GM12878 (cell line): ENCODE measurements at regions not wholly inside any gene's neighbourhood (a gene's known extent, or its start where the extent isn't known, plus 50 kb on each side); places are given as distances from the start of the nearest gene placed in this dataset.

Experiments used
- ATAC-seq: fragments of 200-7000 bp; cut with Tn5 transposase; 3 replicates; pipeline ENCODE4 v1.9.1; 2020; ENCODE audit warnings: mild to moderate bottlenecking, moderate library complexity
- BruUV-seq: library from RNA; stranded (reverse); fragments of 400-500 nt; replicated peaks from 2 replicates; lab custom pipeline; 2021; lab: Mats Ljungman, UMichigan
- CTCF ChIA-PET: fragments of 300-600 bp; sonication (Branson Sonifier 250); formaldehyde crosslinking; extraction: SDS; loops from one replicate; lab custom pipeline; 2021; ENCODE audit warnings: inconsistent platforms; lab: Yijun Ruan, JAX
- POLR2A ChIA-PET: fragments of 350-600 bp; formaldehyde crosslinking; extraction: SDS; loops from one replicate; lab custom pipeline; 2021; ENCODE audit warnings: inconsistent platforms; lab: Charles Lee
- RAD21 ChIA-PET: fragments of 300-600 bp; sonication (Branson Sonifier 250); formaldehyde crosslinking; loops from one replicate; lab custom pipeline; 2023; ENCODE audit warnings: antibody characterized with exemption; ENCODE audit not compliant: unreplicated experiment; lab: Charles Lee
- SMC1A ChIA-PET: fragments of 300-600 bp; sonication (Branson Sonifier 250); formaldehyde crosslinking; loops from one replicate; lab custom pipeline; 2023; ENCODE audit not compliant: unreplicated experiment, uncharacterized antibody; lab: Charles Lee
- DNase-seq: peaks from one replicate; pipeline ENCODE4 v3.0.0-alpha.2; 2011; ENCODE audit warnings: low read depth, low spot score
- FAIRE-seq: peaks from 3 replicates; lab custom pipeline; 2011; peaks lifted over from hg19 to GRCh38; lab: Jason Lieb, UNC
- H2AFZ ChIP-seq: 2 replicates; pipeline ENCODE4 v1.6.0; 2011; ENCODE audit warnings: low read depth, low read length, control low read depth; ENCODE audit not compliant: control insufficient read depth
- H3K27ac ChIP-seq: 2 replicates; pipeline ENCODE4 v1.5.1; 2011; ENCODE audit warnings: control low read depth; ENCODE audit not compliant: control insufficient read depth, insufficient read depth
- H3K27me3 ChIP-seq, 2 experiments: replicated peaks in 1 of 2; 2 replicates each; pipeline versions ENCODE4 v1.6.0 to v1.6.1; 2011; ENCODE audit warnings: low read length in 1 of 2; ENCODE audit not compliant: control insufficient read depth in 2 of 2, insufficient read depth in 2 of 2
- H3K36me3 ChIP-seq, 2 experiments: 2 replicates each; pipeline ENCODE4 v1.5.1; 2011; ENCODE audit warnings: low read length in 1 of 2; ENCODE audit not compliant: control insufficient read depth in 2 of 2, insufficient read depth in 2 of 2
- H3K4me1 ChIP-seq: 2 replicates; pipeline ENCODE4 v1.6.1; 2011; ENCODE audit warnings: mild to moderate bottlenecking, low read length, moderate library complexity, mixed read lengths; ENCODE audit not compliant: control insufficient read depth, insufficient read depth
- H3K4me2 ChIP-seq: 2 replicates; pipeline ENCODE4 v1.6.0; 2011; ENCODE audit warnings: control low read depth; ENCODE audit not compliant: control insufficient read depth, insufficient read depth
- H3K4me3 ChIP-seq: fragments of 200-600 bp; sonication (generic); 2 replicates; pipeline ENCODE4 v1.5.1; 2016
- H3K79me2 ChIP-seq: 2 replicates; pipeline ENCODE4 v1.6.0; 2011; ENCODE audit warnings: low read length; ENCODE audit not compliant: control insufficient read depth, insufficient read depth
- H3K9ac ChIP-seq: 2 replicates; pipeline ENCODE4 v1.8.0; 2011; ENCODE audit warnings: low read length, control low read depth, mixed read lengths; ENCODE audit not compliant: control insufficient read depth, insufficient read depth
- H3K9me3 ChIP-seq: replicated peaks from 3 replicates; pipeline ENCODE4 v1.5.1; 2011; ENCODE audit warnings: mild to moderate bottlenecking, low read length; ENCODE audit not compliant: control insufficient read depth, insufficient read depth
- H4K20me1 ChIP-seq: 2 replicates; pipeline ENCODE4 v1.6.0; 2011; ENCODE audit not compliant: control insufficient read depth, insufficient read depth
- CBX3 ChIP-seq: fragments of 200-600 bp; sonication (generic); IDR thresholded peaks from 2 replicates; pipeline ENCODE4 v1.6.1; 2016; ENCODE audit warnings: low read depth, borderline replicate concordance
- CEBPB ChIP-seq, 2 experiments: fragments of 150-350 bp in 1 of 2; IDR thresholded peaks; 2 replicates each; pipeline ENCODE4 v1.6.1; 2012 to 2014; ENCODE audit warnings: low read depth in 2 of 2, low read length in 2 of 2, borderline replicate concordance in 1 of 2, inconsistent platforms in 1 of 2
- EGR1 ChIP-seq, 2 experiments: IDR thresholded peaks; 1 replicate in 1 of 2; 2 replicates in 1 of 2; pipeline ENCODE4 v1.6.1; 2011 to 2012; ENCODE audit warnings: low read depth in 2 of 2, low read length in 2 of 2, borderline replicate concordance in 1 of 2, mild to moderate bottlenecking in 1 of 2, moderate library complexity in 1 of 2
- HCFC1 ChIP-seq: fragments of 150-350 bp; IDR thresholded peaks from 2 replicates; pipeline ENCODE4 v1.6.1; 2014; ENCODE audit warnings: low read length
- HDAC2 ChIP-seq: fragments of 200-600 bp; sonication (generic); IDR thresholded peaks from 2 replicates; pipeline ENCODE4 v1.6.1; 2017
- IKZF2 ChIP-seq, 2 experiments: fragments of 450-650 bp; IDR thresholded peaks; 2 replicates each; pipeline ENCODE4 v1.6.1; 2017; ENCODE audit warnings: mild to moderate bottlenecking in 2 of 2, moderate library complexity in 2 of 2
- KAT2A ChIP-seq: conservative IDR thresholded peaks from 2 replicates; pipeline ENCODE4 v1.6.1; 2011; ENCODE audit warnings: low read depth, low read length; ENCODE audit not compliant: control insufficient read depth
- KLF5 ChIP-seq: fragments of 450-650 bp; IDR thresholded peaks from 2 replicates; pipeline ENCODE4 v1.6.1; 2014; ENCODE audit warnings: mild to moderate bottlenecking; ENCODE audit not compliant: partially characterized antibody
- RBBP5 ChIP-seq: fragments of 200-600 bp; sonication (generic); conservative IDR thresholded peaks from 2 replicates; pipeline ENCODE4 v1.6.1; 2016
- SRF ChIP-seq, 2 experiments: IDR thresholded peaks; 2 replicates each; pipeline ENCODE4 v1.6.1; 2011; ENCODE audit warnings: low read depth in 2 of 2, low read length in 2 of 2, mild to moderate bottlenecking in 1 of 2, moderate library complexity in 1 of 2
- TAF1 ChIP-seq: IDR thresholded peaks from 2 replicates; pipeline ENCODE4 v1.6.1; 2011; ENCODE audit warnings: mild to moderate bottlenecking, low read depth, low read length, borderline replicate concordance
- TCF7 ChIP-seq: IDR thresholded peaks from 2 replicates; pipeline ENCODE4 v1.6.1; 2014; ENCODE audit warnings: antibody characterized with exemption, borderline replicate concordance
- YY1 ChIP-seq: IDR thresholded peaks from 2 replicates; pipeline ENCODE4 v1.6.1; 2011; ENCODE audit warnings: low read depth, mild to moderate bottlenecking, low read length
- ZBED1 ChIP-seq: IDR thresholded peaks from 2 replicates; pipeline ENCODE4 v1.6.1; 2016; ENCODE audit warnings: borderline replicate concordance
- WGBS: methylation state at CpG from one replicate; pipeline ENCODE4 v1.1.6; 2016; ENCODE audit warnings: low lambda C conversion rate; ENCODE audit not compliant: insufficient replicate concordance, insufficient coverage; ENCODE audit errors: missing lambda C conversion rate; 5-methylcytosine and 5-hydroxymethylcytosine counted together
- in situ Hi-C: fragments of 300-500 bp; cut with MboI; formaldehyde crosslinking; loops from 9 replicates; pipeline ENCODE4 v1.14.3; 2018; ENCODE audit warnings: mixed read lengths
- intact Hi-C: fragments of 100-400 bp; cut with micrococcal nuclease; formaldehyde crosslinking; loops from one replicate; pipeline ENCODE4 v1.14.2; 2022; ENCODE audit not compliant: unreplicated experiment
- TF ChIP-seq, protein P1 (sequence below): fragments of 450-650 bp; IDR thresholded peaks from 2 replicates; pipeline ENCODE4 v1.6.1; 2017; ENCODE audit warnings: antibody characterized with exemption, mild to moderate bottlenecking, moderate library complexity
- TF ChIP-seq, protein P2 (sequence below): fragments of 150-350 bp; IDR thresholded peaks from 2 replicates; pipeline ENCODE4 v1.6.1; 2014; ENCODE audit warnings: mild to moderate bottlenecking, low read depth, low read length
- TF ChIP-seq, protein P3 (sequence below): fragments of 450-650 bp; IDR thresholded peaks from 2 replicates; pipeline ENCODE4 v1.6.1; 2016; ENCODE audit warnings: mild to moderate bottlenecking

DNA sequence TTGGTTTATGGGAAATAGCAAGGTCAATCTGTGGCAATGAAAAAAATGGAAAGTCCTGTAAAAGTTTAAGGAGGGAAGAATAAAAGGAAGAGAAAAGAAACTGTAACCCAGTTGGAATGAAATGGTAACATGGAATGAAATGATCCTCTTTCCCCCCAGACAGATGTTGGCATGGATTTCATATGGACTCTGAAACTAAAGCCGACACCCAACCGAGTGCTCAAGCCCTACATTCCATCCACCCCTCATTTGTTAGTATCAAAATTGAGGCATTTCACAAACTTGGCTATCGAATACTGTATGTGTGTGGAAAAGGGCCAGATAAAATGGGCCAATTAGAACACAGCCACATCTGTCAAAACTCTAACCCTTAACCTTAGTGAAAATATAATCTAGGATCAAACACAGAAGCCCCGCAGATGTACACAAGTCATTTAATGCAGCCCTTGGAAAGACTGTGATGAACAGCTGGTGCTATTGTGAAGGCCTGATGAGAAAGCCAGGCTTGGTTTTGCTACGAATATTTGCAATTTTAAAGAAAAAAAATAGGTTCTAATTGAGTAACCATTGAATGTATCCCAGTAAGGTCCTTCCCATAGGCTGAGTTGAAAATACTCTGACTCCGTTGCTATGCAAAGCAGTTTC, 72.6 kb upstream of the RGL1 start:
- FAIRE-seq: no peak
- TF ChIP-seq, protein P1, sequence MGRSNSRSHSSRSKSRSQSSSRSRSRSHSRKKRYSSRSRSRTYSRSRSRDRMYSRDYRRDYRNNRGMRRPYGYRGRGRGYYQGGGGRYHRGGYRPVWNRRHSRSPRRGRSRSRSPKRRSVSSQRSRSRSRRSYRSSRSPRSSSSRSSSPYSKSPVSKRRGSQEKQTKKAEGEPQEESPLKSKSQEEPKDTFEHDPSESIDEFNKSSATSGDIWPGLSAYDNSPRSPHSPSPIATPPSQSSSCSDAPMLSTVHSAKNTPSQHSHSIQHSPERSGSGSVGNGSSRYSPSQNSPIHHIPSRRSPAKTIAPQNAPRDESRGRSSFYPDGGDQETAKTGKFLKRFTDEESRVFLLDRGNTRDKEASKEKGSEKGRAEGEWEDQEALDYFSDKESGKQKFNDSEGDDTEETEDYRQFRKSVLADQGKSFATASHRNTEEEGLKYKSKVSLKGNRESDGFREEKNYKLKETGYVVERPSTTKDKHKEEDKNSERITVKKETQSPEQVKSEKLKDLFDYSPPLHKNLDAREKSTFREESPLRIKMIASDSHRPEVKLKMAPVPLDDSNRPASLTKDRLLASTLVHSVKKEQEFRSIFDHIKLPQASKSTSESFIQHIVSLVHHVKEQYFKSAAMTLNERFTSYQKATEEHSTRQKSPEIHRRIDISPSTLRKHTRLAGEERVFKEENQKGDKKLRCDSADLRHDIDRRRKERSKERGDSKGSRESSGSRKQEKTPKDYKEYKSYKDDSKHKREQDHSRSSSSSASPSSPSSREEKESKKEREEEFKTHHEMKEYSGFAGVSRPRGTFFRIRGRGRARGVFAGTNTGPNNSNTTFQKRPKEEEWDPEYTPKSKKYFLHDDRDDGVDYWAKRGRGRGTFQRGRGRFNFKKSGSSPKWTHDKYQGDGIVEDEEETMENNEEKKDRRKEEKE: no peak
- TF ChIP-seq IKZF2 (IDR thresholded peaks at IDR 0.05): no peak
- TF ChIP-seq, protein P2, sequence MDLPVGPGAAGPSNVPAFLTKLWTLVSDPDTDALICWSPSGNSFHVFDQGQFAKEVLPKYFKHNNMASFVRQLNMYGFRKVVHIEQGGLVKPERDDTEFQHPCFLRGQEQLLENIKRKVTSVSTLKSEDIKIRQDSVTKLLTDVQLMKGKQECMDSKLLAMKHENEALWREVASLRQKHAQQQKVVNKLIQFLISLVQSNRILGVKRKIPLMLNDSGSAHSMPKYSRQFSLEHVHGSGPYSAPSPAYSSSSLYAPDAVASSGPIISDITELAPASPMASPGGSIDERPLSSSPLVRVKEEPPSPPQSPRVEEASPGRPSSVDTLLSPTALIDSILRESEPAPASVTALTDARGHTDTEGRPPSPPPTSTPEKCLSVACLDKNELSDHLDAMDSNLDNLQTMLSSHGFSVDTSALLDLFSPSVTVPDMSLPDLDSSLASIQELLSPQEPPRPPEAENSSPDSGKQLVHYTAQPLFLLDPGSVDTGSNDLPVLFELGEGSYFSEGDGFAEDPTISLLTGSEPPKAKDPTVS: no peak
- TF ChIP-seq, protein P3, sequence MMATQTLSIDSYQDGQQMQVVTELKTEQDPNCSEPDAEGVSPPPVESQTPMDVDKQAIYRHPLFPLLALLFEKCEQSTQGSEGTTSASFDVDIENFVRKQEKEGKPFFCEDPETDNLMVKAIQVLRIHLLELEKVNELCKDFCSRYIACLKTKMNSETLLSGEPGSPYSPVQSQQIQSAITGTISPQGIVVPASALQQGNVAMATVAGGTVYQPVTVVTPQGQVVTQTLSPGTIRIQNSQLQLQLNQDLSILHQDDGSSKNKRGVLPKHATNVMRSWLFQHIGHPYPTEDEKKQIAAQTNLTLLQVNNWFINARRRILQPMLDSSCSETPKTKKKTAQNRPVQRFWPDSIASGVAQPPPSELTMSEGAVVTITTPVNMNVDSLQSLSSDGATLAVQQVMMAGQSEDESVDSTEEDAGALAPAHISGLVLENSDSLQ: no peak
- TF ChIP-seq YY1: no peak
- TF ChIP-seq CEBPB (IDR thresholded peaks at IDR 0.05; ENCODE audit: borderline replicate concordance in 1 of 2, low read depth in 2 of 2, low read length in 2 of 2): no peak
- no peak for TF ChIP-seq HCFC1
- TF ChIP-seq KAT2A: no peak
- no peak for TF ChIP-seq KLF5
- TF ChIP-seq HDAC2: no peak
- TF ChIP-seq SRF (IDR thresholded peaks at IDR 0.05; ENCODE audit: low read depth in 2 of 2, low read length in 2 of 2): no peak
- TF ChIP-seq ZBED1: no peak
- TF ChIP-seq CBX3: no peak
- no peak for TF ChIP-seq RBBP5
- TF ChIP-seq TAF1: no peak
- no peak for TF ChIP-seq TCF7
- TF ChIP-seq EGR1 (IDR thresholded peaks at IDR 0.05; ENCODE audit: borderline replicate concordance in 1 of 2, low read depth in 2 of 2, low read length in 2 of 2): no peak
- CTCF ChIA-PET: interaction anchor here (1.0 to 2.3 kb wide), 7 partner anchors 19 to 183 kb away, joined by 3 to 14 read pairs (median 5); no protein-coding TSS in a partner anchor
- Histone ChIP-seq H3K36me3 (no peaks in the 10 kb centered on the region), H3K27ac (no peak overlapping the region), H3K9ac (no peak overlapping the region), H3K27me3 (no peaks in the 10 kb centered on the region), H3K4me1 (peaks cover 15% of the 10 kb centered on the region; the same call in 1 of the 2 replicates), H2AFZ (no peak overlapping the region), H3K9me3 (no peaks in the 10 kb centered on the region), H4K20me1 (no peaks in the 10 kb centered on the region), H3K4me3 (no peak overlapping the region), H3K79me2 (no peaks in the 10 kb centered on the region), H3K4me2 (no peak overlapping the region)
- intact Hi-C loops (loop anchor here (5.0 kb wide), 1 partner anchor 75 kb away; the partner anchor contains the start of gene RGL1), in situ Hi-C loops (no loop called here)
- SMC1A ChIA-PET: interaction anchor here (0.8 to 2.0 kb wide), 7 partner anchors 16 to 179 kb away, joined by 4 to 7 read pairs (median 5); no protein-coding TSS in a partner anchor
- BruUV-seq: no TSS peak
- RAD21 ChIA-PET: interaction anchor here (1.6 to 1.9 kb wide), 3 partner anchors 46 to 179 kb away, joined by 3 to 7 read pairs (median 7); no protein-coding TSS in a partner anchor
- ATAC-seq: no peak
- DNase-seq: no peak
- POLR2A ChIA-PET: interaction anchor here (0.5 to 1.4 kb wide), 5 partner anchors 16 to 198 kb away, joined by 3 to 5 read pairs (median 5); no protein-coding TSS in a partner anchor
- WGBS: 78% methylated on average over 6 of the region's 6 CpGs
